ENCODE measurements at regions not wholly inside any gene's neighbourhood (a gene's known extent, or its start where the extent isn't known, plus 50 kb on each side); places are given as distances from the start of the nearest gene placed in this dataset.

DNA sequence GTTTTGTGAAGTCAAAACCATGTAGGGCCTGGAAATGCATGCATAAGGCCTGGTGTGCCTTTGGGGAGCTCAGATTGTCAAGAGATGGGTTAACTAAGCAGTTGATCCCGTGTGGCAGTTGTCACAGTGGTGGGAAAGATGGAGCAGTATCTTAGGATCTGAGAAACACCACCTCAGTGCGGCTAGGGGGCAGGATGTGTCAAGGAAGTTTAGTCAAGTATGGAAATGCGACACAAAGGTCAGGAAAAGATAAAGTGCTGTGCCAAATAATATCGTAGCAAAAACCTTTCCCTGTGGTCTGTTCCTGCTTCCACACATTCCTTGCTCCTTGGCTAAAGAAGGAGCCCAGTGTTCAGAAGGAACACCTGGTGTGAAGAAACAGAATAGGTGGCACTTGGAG lies 396.4 kb downstream of the EDEM1 start:
- TF ChIP-seq CTCF (IDR thresholded peaks at IDR 0.05) (no peak), POLR2AphosphoS5 (IDR thresholded peaks at IDR 0.05) (no peak), POLR2A (IDR thresholded peaks at IDR 0.05) (no peak)
